K562 (cell line): ENCODE measurements at regions not wholly inside any gene's neighbourhood (a gene's known extent, or its start where the extent isn't known, plus 50 kb on each side); places are given as distances from the start of the nearest gene placed in this dataset.

Experiments
- ATAC-seq: fragments of 200-7000 bp; cut with Tn5 transposase; 3 replicates; pipeline ENCODE4 v1.9.1; 2020; ENCODE audit warnings: moderate library complexity
- BruUV-seq: library from RNA; stranded (reverse); fragments of 400-500 nt; replicated peaks from 2 replicates; lab custom pipeline; 2021; lab: Mats Ljungman, UMichigan
- CTCF ChIA-PET: fragments of 300-600 bp; formaldehyde crosslinking; extraction: SDS; loops from one replicate; lab custom pipeline; 2021; ENCODE audit warnings: low intra/inter-chr PET ratio; lab: Yijun Ruan, JAX
- POLR2A ChIA-PET: fragments of 300-600, 350-650 bp; sonication (Branson Sonifier 250); formaldehyde crosslinking; extraction: SDS; loops from one replicate; lab custom pipeline; 2021; ENCODE audit warnings: antibody characterized with exemption, inconsistent platforms; lab: Yijun Ruan, JAX
- DNase-seq, 4 experiments: peaks; one replicate each; pipeline versions ENCODE4 v3.0.0 to v3.0.0-alpha.2; 2011 to 2018; ENCODE audit warnings: low spot score in 3 of 4, mixed read lengths in 3 of 4; ENCODE audit errors: extremely low read depth in 1 of 4
- FAIRE-seq: peaks from 2 replicates; lab custom pipeline; 2011; peaks lifted over from hg19 to GRCh38; lab: Jason Lieb, UNC
- H2AFZ ChIP-seq: 2 replicates; pipeline ENCODE4 v1.6.0; 2011; ENCODE audit warnings: low read depth, low read length, control low read depth, inconsistent platforms
- H3K27ac ChIP-seq: fragments of 200-600 bp; 3 replicates; pipeline ENCODE4 v1.8.0; 2011; ENCODE audit warnings: low read depth, mild to moderate bottlenecking, control low read depth, inconsistent platforms, low read length, moderate library complexity, mixed read lengths; ENCODE audit errors: extremely low read depth
- H3K27me3 ChIP-seq, 2 experiments: fragments of 300-600 bp in 1 of 2; 2 replicates in 1 of 2; 3 replicates in 1 of 2; pipeline versions ENCODE4 v1.6.0 to v1.8.0; 2011; ENCODE audit warnings: inconsistent platforms in 2 of 2, low read length in 2 of 2, mild to moderate bottlenecking in 1 of 2, mixed read lengths in 1 of 2, moderate library complexity in 1 of 2; ENCODE audit not compliant: control insufficient read depth in 2 of 2, insufficient read depth in 2 of 2
- H3K36me3 ChIP-seq: fragments of 300-600 bp; 3 replicates; pipeline ENCODE4 v1.8.0; 2011; ENCODE audit warnings: mild to moderate bottlenecking, low read length, inconsistent platforms; ENCODE audit not compliant: control insufficient read depth, insufficient read depth
- H3K4me1 ChIP-seq, 2 experiments: fragments of 200-600 bp in 1 of 2; replicated peaks in 1 of 2; 2 replicates in 1 of 2; 3 replicates in 1 of 2; pipeline versions ENCODE4 v1.5.1 to v1.8.0; 2011; ENCODE audit warnings: inconsistent platforms in 2 of 2, low read length in 2 of 2, mild to moderate bottlenecking in 1 of 2, mixed read lengths in 1 of 2, moderate library complexity in 1 of 2; ENCODE audit not compliant: control insufficient read depth in 2 of 2, insufficient read depth in 2 of 2
- H3K4me2 ChIP-seq: 2 replicates; pipeline ENCODE4 v1.6.1; 2011; ENCODE audit warnings: low read length, control low read depth, inconsistent platforms, mixed read lengths; ENCODE audit not compliant: insufficient read depth
- H3K4me3 ChIP-seq: fragments of 200-600 bp; sonication (generic), shearing (Covaris generic); 2 replicates; pipeline ENCODE4 v1.5.1; 2016; ENCODE audit warnings: control low read depth, inconsistent platforms
- H3K79me2 ChIP-seq: fragments of 200-600 bp; 3 replicates; pipeline ENCODE4 v1.8.0; 2011; ENCODE audit warnings: low read length, inconsistent platforms; ENCODE audit not compliant: control insufficient read depth, insufficient read depth
- H3K9ac ChIP-seq, 2 experiments: 2 replicates each; pipeline versions ENCODE4 v1.6.0 to v1.6.1; 2011; ENCODE audit warnings: low read depth in 2 of 2, low read length in 2 of 2, control low read depth in 1 of 2, inconsistent platforms in 1 of 2, mild to moderate bottlenecking in 1 of 2, mixed read lengths in 1 of 2; ENCODE audit not compliant: insufficient read depth in 1 of 2
- H3K9me1 ChIP-seq: one replicate; pipeline ENCODE4 v1.6.0; 2011; ENCODE audit warnings: inconsistent platforms, mild to moderate bottlenecking, low read length, moderate library complexity; ENCODE audit not compliant: control insufficient read depth, insufficient read depth
- H3K9me3 ChIP-seq: replicated peaks from 2 replicates; pipeline ENCODE4 v1.5.1; 2011; ENCODE audit warnings: low read depth, low read length, inconsistent platforms; ENCODE audit not compliant: control insufficient read depth, insufficient read depth
- H4K20me1 ChIP-seq: replicated peaks from 2 replicates; pipeline ENCODE4 v1.6.1; 2011; ENCODE audit warnings: low read length, inconsistent platforms, mixed read lengths; ENCODE audit not compliant: control insufficient read depth, insufficient read depth
- CCAR2 ChIP-seq: fragments of 200-400 bp; formaldehyde crosslinking; IDR thresholded peaks from 2 replicates; pipeline ENCODE4 v1.6.1; 2017; ENCODE audit warnings: mild to moderate bottlenecking, low read depth, low read length
- NCOA2 ChIP-seq, 2 experiments: fragments of 450-650 bp; IDR thresholded peaks; 2 replicates each; pipeline ENCODE4 v1.6.1; 2018; ENCODE audit warnings: mild to moderate bottlenecking in 2 of 2, moderate library complexity in 1 of 2; ENCODE audit not compliant: partially characterized antibody in 2 of 2
- PCBP2 ChIP-seq: fragments of 200-400 bp; formaldehyde crosslinking; IDR thresholded peaks from 2 replicates; pipeline ENCODE4 v1.6.1; 2018; ENCODE audit warnings: low read length, low read depth, mild to moderate bottlenecking, moderate library complexity; ENCODE audit not compliant: poor library complexity, severe bottlenecking
- SMAD4 ChIP-seq: fragments of 250-450 bp; sonication (Bioruptor Pico); conservative IDR thresholded peaks from 2 replicates; pipeline ENCODE4 v1.8.0; 2021; ENCODE audit warnings: inconsistent platforms, mild to moderate bottlenecking, moderate library complexity
- SMARCA4 ChIP-seq: fragments of 450-650 bp; IDR thresholded peaks from 2 replicates; pipeline ENCODE4 v1.6.1; 2016
- SRSF1 ChIP-seq: fragments of 200-400 bp; formaldehyde crosslinking; IDR thresholded peaks from 2 replicates; pipeline ENCODE4 v1.6.1; 2017; ENCODE audit warnings: mild to moderate bottlenecking, low read depth, low read length, moderate library complexity
- SRSF9 ChIP-seq: fragments of 200-400 bp; formaldehyde crosslinking; IDR thresholded peaks from 2 replicates; pipeline ENCODE4 v1.6.1; 2017; ENCODE audit warnings: low read depth, low read length, borderline replicate concordance
- STAT5B ChIP-seq: fragments of 250-450 bp; sonication (Bioruptor Pico); IDR thresholded peaks from 2 replicates; pipeline ENCODE4 v1.8.0; 2021; ENCODE audit warnings: mild to moderate bottlenecking, inconsistent platforms
- TRIM28 ChIP-seq: fragments of 450-650 bp; IDR thresholded peaks from 2 replicates; pipeline ENCODE4 v1.6.1; 2017
- ZNF282 ChIP-seq: sonication (generic); formaldehyde crosslinking; IDR thresholded peaks from 2 replicates; pipeline ENCODE4 v1.8.1; 2023; ENCODE audit warnings: missing genetic modification reagents
- ZNF311 ChIP-seq: fragments of 250-450 bp; sonication (Bioruptor Pico); IDR thresholded peaks from 2 replicates; pipeline ENCODE4 v1.4.0; 2020; ENCODE audit warnings: mild to moderate bottlenecking, moderate library complexity
- WGBS: fragments of 100-300 bp; shearing (Covaris generic); methylation state at CpG from one replicate; pipeline ENCODE4 v1.1.6; 2016; ENCODE audit warnings: low coverage, mixed read lengths; ENCODE audit not compliant: insufficient coverage; ENCODE audit errors: missing lambda C conversion rate; 5-methylcytosine and 5-hydroxymethylcytosine counted together
- in situ Hi-C: fragments of 300-500 bp; cut with MboI; formaldehyde crosslinking; loops from 4 replicates; pipeline ENCODE4 v1.15.0; 2018; ENCODE audit warnings: inconsistent platforms, mixed read lengths
- intact Hi-C: fragments of 100-400 bp; cut with micrococcal nuclease; formaldehyde crosslinking; loops from 2 replicates; pipeline ENCODE4 v1.14.2; 2022
- TF ChIP-seq, protein P1 (sequence below): fragments of 450-650 bp; IDR thresholded peaks from 2 replicates; pipeline ENCODE4 v1.7.0; 2016; ENCODE audit warnings: borderline replicate concordance

- WGBS, result 2% methylated on average over 8 of the region's 8 CpGs
- FAIRE-seq (no peak), DNase-seq (no peak), ATAC-seq (no peak)
- peaks cover 0 to 3% of the 10 kb centered on the region in 2 experiments; a peak in 1 of 5 replicates for H3K27me3 ChIP-seq
- H3K4me3 ChIP-seq, result no peak overlapping the region
- H3K36me3 ChIP-seq, result no peaks in the 10 kb centered on the region
- ChIA-PET CTCF (no interaction called here), POLR2A (interaction anchor here (0.6 to 0.7 kb wide), 2 partner anchors 15 to 131 kb away, joined by 3 to 4 read pairs; no protein-coding TSS in a partner anchor)
- H4K20me1 ChIP-seq, result no peaks in the 10 kb centered on the region
- H3K4me1 ChIP-seq, result no peaks in the 10 kb centered on the region
- H3K9ac ChIP-seq, result no peak overlapping the region
- TF ChIP-seq STAT5B (CRISPR knock-in tag), result no peak
- no peak for TF ChIP-seq SMARCA4
- TF ChIP-seq TRIM28, result no peak
- TF ChIP-seq CCAR2, result no peak
- no peak for TF ChIP-seq PCBP2
- TF ChIP-seq ZNF282 (CRISPR knock-in tag), result no peak
- TF ChIP-seq, protein P1, sequence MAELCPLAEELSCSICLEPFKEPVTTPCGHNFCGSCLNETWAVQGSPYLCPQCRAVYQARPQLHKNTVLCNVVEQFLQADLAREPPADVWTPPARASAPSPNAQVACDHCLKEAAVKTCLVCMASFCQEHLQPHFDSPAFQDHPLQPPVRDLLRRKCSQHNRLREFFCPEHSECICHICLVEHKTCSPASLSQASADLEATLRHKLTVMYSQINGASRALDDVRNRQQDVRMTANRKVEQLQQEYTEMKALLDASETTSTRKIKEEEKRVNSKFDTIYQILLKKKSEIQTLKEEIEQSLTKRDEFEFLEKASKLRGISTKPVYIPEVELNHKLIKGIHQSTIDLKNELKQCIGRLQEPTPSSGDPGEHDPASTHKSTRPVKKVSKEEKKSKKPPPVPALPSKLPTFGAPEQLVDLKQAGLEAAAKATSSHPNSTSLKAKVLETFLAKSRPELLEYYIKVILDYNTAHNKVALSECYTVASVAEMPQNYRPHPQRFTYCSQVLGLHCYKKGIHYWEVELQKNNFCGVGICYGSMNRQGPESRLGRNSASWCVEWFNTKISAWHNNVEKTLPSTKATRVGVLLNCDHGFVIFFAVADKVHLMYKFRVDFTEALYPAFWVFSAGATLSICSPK, result no peak
- no peak for TF ChIP-seq SRSF1
- no peak for TF ChIP-seq NCOA2 (IDR thresholded peaks at IDR 0.05; ENCODE audit: partially characterized antibody in 2 of 2)
- no peak for TF ChIP-seq ZNF311 (CRISPR knock-in tag)
- TF ChIP-seq SRSF9, result no peak
- TF ChIP-seq SMAD4 (CRISPR knock-in tag), result no peak
- H3K9me1 ChIP-seq, result no peaks in the 10 kb centered on the region
- H3K4me2 ChIP-seq, result no peak overlapping the region
- in situ Hi-C loops, result no loop called here
- no peaks in the 10 kb centered on the region for H3K79me2 ChIP-seq
- no peak overlapping the region for H3K27ac ChIP-seq
- intact Hi-C loops, result no loop called here
- H3K9me3 ChIP-seq, result no peaks in the 10 kb centered on the region
- BruUV-seq, result no TSS peak
- H2AFZ ChIP-seq, result no peak overlapping the region
Observed at GRCh38 chr11:11149671-11150459, 203.2 kb downstream of the CSNK2A3 start.
